MM.1S (cell line): ENCODE measurements at regions not wholly inside any gene's neighbourhood (a gene's known extent, or its start where the extent isn't known, plus 50 kb on each side); places are given as distances from the start of the nearest gene placed in this dataset.

Experiments used
- DNase-seq: peaks from one replicate; pipeline ENCODE4 v3.0.0-alpha.2; 2015
- H2AFZ ChIP-seq: fragments of 300-600 bp; sonication (generic); 2 replicates; pipeline ENCODE4 v1.6.0; 2016; ENCODE audit warnings: antibody characterized with exemption, low read length
- H3F3A ChIP-seq: fragments of 300-600 bp; sonication (generic); 2 replicates; pipeline ENCODE4 v1.6.1; 2016; ENCODE audit warnings: mild to moderate bottlenecking, antibody characterized with exemption, low read length, moderate library complexity, mixed read lengths; ENCODE audit not compliant: insufficient read depth
- H3K27ac ChIP-seq: fragments of 300-600 bp; sonication (generic); 2 replicates; pipeline ENCODE4 v1.5.1; 2016; ENCODE audit warnings: mild to moderate bottlenecking, low read length
- H3K27me3 ChIP-seq: fragments of 300-600 bp; sonication (generic); replicated peaks from 2 replicates; pipeline ENCODE4 v1.6.0; 2016; ENCODE audit warnings: low read length; ENCODE audit not compliant: insufficient read depth
- H3K36me3 ChIP-seq: fragments of 300-600 bp; sonication (generic); replicated peaks from 2 replicates; pipeline ENCODE4 v1.6.1; 2016; ENCODE audit warnings: mild to moderate bottlenecking, low read length, mixed read lengths; ENCODE audit not compliant: insufficient read depth
- H3K4me1 ChIP-seq: fragments of 300-600 bp; sonication (generic); 2 replicates; pipeline ENCODE4 v1.6.1; 2016; ENCODE audit warnings: low read length, mixed read lengths
- H3K4me2 ChIP-seq: fragments of 300-600 bp; sonication (generic); 2 replicates; pipeline ENCODE4 v1.6.0; 2016; ENCODE audit warnings: low read depth, low read length
- H3K4me3 ChIP-seq: fragments of 300-600 bp; sonication (generic); 2 replicates; pipeline ENCODE4 v1.5.1; 2016; ENCODE audit warnings: low read length, mixed read lengths
- H3K79me2 ChIP-seq: fragments of 300-600 bp; sonication (generic); 2 replicates; pipeline ENCODE4 v1.6.1; 2016; ENCODE audit warnings: mixed run types, low read length, mixed read lengths
- H3K9ac ChIP-seq: fragments of 300-600 bp; sonication (generic); 2 replicates; pipeline ENCODE4 v1.6.1; 2016; ENCODE audit warnings: low read length, mixed read lengths
- H3K9me2 ChIP-seq: fragments of 300-600 bp; sonication (generic); replicated peaks from 2 replicates; pipeline ENCODE4 v1.6.1; 2016; ENCODE audit warnings: mild to moderate bottlenecking, low read length, mixed read lengths; ENCODE audit not compliant: insufficient read depth
- H3K9me3 ChIP-seq: fragments of 300-600 bp; sonication (generic); replicated peaks from 2 replicates; pipeline ENCODE4 v1.6.1; 2016; ENCODE audit warnings: mild to moderate bottlenecking, low read length, mixed read lengths; ENCODE audit not compliant: insufficient read depth
- H4K20me1 ChIP-seq: fragments of 300-600 bp; sonication (generic); 2 replicates; pipeline ENCODE4 v1.6.1; 2016; ENCODE audit warnings: mild to moderate bottlenecking, low read length, moderate library complexity, mixed read lengths; ENCODE audit not compliant: insufficient read depth
- CTCF ChIP-seq: fragments of 300-600 bp; sonication (generic); IDR thresholded peaks from 2 replicates; pipeline ENCODE4 v1.5.1; 2016; ENCODE audit warnings: antibody characterized with exemption, low read length, mixed read lengths
- EZH2 ChIP-seq: fragments of 300-600 bp; sonication (generic); optimal IDR thresholded peaks from 2 replicates; pipeline ENCODE3; 2017; ENCODE audit warnings: low read depth, mild to moderate bottlenecking, antibody characterized with exemption, low read length, mixed read lengths
- EZH2phosphoT487 ChIP-seq: fragments of 300-600 bp; sonication (generic); IDR thresholded peaks from 2 replicates; pipeline ENCODE4 v1.6.1; 2018; ENCODE audit warnings: antibody characterized with exemption, low read length

DNA sequence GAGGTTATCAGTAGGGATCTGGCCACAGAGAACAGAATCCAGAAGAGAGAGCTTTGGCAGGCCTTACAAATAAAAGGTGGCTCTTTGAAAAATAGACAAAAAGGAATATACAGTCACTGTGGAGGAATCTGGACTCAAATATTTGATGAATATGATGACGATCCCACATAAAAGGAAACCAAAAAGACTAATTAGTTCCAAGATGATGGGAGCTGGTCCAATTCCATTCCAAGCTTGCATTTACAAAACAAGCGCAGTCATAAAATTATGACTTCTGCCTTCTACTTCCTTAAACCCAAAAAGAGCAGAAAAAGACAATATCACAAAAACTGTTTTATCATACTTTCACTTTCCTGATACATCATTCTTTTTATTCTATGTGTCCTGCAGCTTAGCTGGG, 285.8 kb downstream of the DIPK2A start:
- no peaks in the 10 kb centered on the region for H3K36me3 ChIP-seq
- no peaks in the 10 kb centered on the region for H3K9me2 ChIP-seq
- H3K27ac ChIP-seq, result no peak overlapping the region
- H3K79me2 ChIP-seq, result no peaks in the 10 kb centered on the region
- no peak overlapping the region for H3K4me3 ChIP-seq
- no peaks in the 10 kb centered on the region for H3K27me3 ChIP-seq
- TF ChIP-seq EZH2phosphoT487, result no peak
- no peak for TF ChIP-seq EZH2
- TF ChIP-seq CTCF, result no peak
- no peak overlapping the region for H3K4me2 ChIP-seq
- no peaks in the 10 kb centered on the region for H3K4me1 ChIP-seq
- H3F3A ChIP-seq, result no peaks in the 10 kb centered on the region
- H4K20me1 ChIP-seq, result no peaks in the 10 kb centered on the region
- no peaks in the 10 kb centered on the region for H3K9me3 ChIP-seq
- H3K9ac ChIP-seq, result no peak overlapping the region
- no peak overlapping the region for H2AFZ ChIP-seq
- no peak for DNase-seq

- TF ChIP-seq EZH2 (no peak), CTCF (no peak), EZH2phosphoT487 (no peak)
These were observed 287.6 kb downstream of the DIPK2A start for GRCh38 chr3:144259267-144259666.

GRCh38 chr3:144263706-144264105, 292.1 kb downstream of the DIPK2A start:
- Histone ChIP-seq H3K27ac (no peak overlapping the region), H3K4me3 (no peak overlapping the region), H3K27me3 (no peaks in the 10 kb centered on the region), H3K4me2 (no peak overlapping the region), H3K79me2 (no peaks in the 10 kb centered on the region), H4K20me1 (no peaks in the 10 kb centered on the region), H2AFZ (no peak overlapping the region), H3K9me2 (no peaks in the 10 kb centered on the region), H3F3A (no peaks in the 10 kb centered on the region), H3K4me1 (no peaks in the 10 kb centered on the region), H3K36me3 (no peaks in the 10 kb centered on the region), H3K9me3 (no peaks in the 10 kb centered on the region), H3K9ac (no peak overlapping the region)
- TF ChIP-seq EZH2, result no peak
- TF ChIP-seq EZH2phosphoT487, result no peak
- TF ChIP-seq CTCF, result no peak
- DNase-seq, result no peak

More at GRCh38 chr3:144259267-144259666, 287.6 kb downstream of the DIPK2A start:
- Histone ChIP-seq H3K4me1 (no peaks in the 10 kb centered on the region), H3K27ac (no peak overlapping the region), H2AFZ (no peak overlapping the region), H4K20me1 (no peaks in the 10 kb centered on the region), H3K36me3 (no peaks in the 10 kb centered on the region), H3F3A (no peaks in the 10 kb centered on the region), H3K9me3 (no peaks in the 10 kb centered on the region), H3K4me3 (no peak overlapping the region), H3K4me2 (no peak overlapping the region), H3K9me2 (no peaks in the 10 kb centered on the region), H3K27me3 (no peaks in the 10 kb centered on the region), H3K79me2 (no peaks in the 10 kb centered on the region), H3K9ac (no peak overlapping the region)
- no peak for DNase-seq
